WTC11 (cell line): ENCODE measurements at regions not wholly inside any gene's neighbourhood (a gene's known extent, or its start where the extent isn't known, plus 50 kb on each side); places are given as distances from the start of the nearest gene placed in this dataset.

Source experiments
- ATAC-seq: fragments of 200-7000 bp; cut with Tn5 transposase; 2 replicates; pipeline ENCODE4 v1.10.0; 2021; ENCODE audit warnings: mild to moderate bottlenecking, moderate library complexity
- CTCF ChIA-PET: fragments of 300-600 bp; sonication (Branson Sonifier 250); formaldehyde crosslinking; loops from one replicate; lab custom pipeline; 2021; ENCODE audit warnings: antibody characterized with exemption; lab: Charles Lee
- POLR2A ChIA-PET: fragments of 350-600 bp; sonication (Branson Sonifier 250); formaldehyde crosslinking; loops from one replicate; lab custom pipeline; 2021; ENCODE audit warnings: antibody characterized with exemption; lab: Charles Lee
- DNase-seq: peaks from one replicate; pipeline ENCODE4 v3.0.0; 2021; ENCODE audit warnings: low spot score
- H3K27ac Mint-ChIP-seq: 2 replicates; pipeline ENCODE4 v1.8.0; 2021; ENCODE audit warnings: mixed read lengths
- H3K27me3 Mint-ChIP-seq: 2 replicates; pipeline ENCODE4 v1.8.0; 2021; ENCODE audit warnings: low read depth, mild to moderate bottlenecking, moderate library complexity, mixed read lengths
- H3K36me3 Mint-ChIP-seq: 2 replicates; pipeline ENCODE4 v1.8.0; 2021; ENCODE audit warnings: mixed read lengths
- H3K4me1 Mint-ChIP-seq: 2 replicates; pipeline ENCODE4 v1.8.0; 2022; ENCODE audit warnings: mixed read lengths
- H3K4me3 Mint-ChIP-seq: 2 replicates; pipeline ENCODE4 v1.8.0; 2021; ENCODE audit warnings: mild to moderate bottlenecking, moderate library complexity, mixed read lengths
- H3K9me3 Mint-ChIP-seq: 2 replicates; pipeline ENCODE4 v1.8.0; 2021; ENCODE audit warnings: mixed read lengths
- AR ChIP-seq: fragments of 250-450 bp; sonication (Bioruptor Pico); IDR thresholded peaks from 2 replicates; pipeline ENCODE4 v1.9.0; 2021; ENCODE audit warnings: mild to moderate bottlenecking
- E2F5 ChIP-seq: sonication (generic); formaldehyde crosslinking; IDR thresholded peaks from 2 replicates; pipeline ENCODE4 v1.8.1; 2022; ENCODE audit warnings: mild to moderate bottlenecking, moderate library complexity, missing genetic modification reagents
- FOXK1 ChIP-seq: sonication (generic); formaldehyde crosslinking; IDR thresholded peaks from 2 replicates; pipeline ENCODE4 v1.8.0; 2022; ENCODE audit warnings: mild to moderate bottlenecking, moderate library complexity, missing genetic modification reagents
- GABPB1 ChIP-seq: sonication (generic); formaldehyde crosslinking; IDR thresholded peaks from 2 replicates; pipeline ENCODE4 v1.8.1; 2023; ENCODE audit warnings: mild to moderate bottlenecking, missing genetic modification reagents
- JAZF1 ChIP-seq: fragments of 250-450 bp; sonication (Bioruptor Pico); IDR thresholded peaks from 2 replicates; pipeline ENCODE4 v1.9.0; 2021; ENCODE audit warnings: moderate library complexity, mild to moderate bottlenecking, inconsistent platforms
- MYBL2 ChIP-seq: sonication (generic); formaldehyde crosslinking; IDR thresholded peaks from 2 replicates; pipeline ENCODE4 v1.8.1; 2023; ENCODE audit warnings: mild to moderate bottlenecking, moderate library complexity, missing genetic modification reagents
- NR3C1 ChIP-seq: sonication (generic); formaldehyde crosslinking; conservative IDR thresholded peaks from 2 replicates; pipeline ENCODE4 v1.8.1; 2023; ENCODE audit warnings: low read depth, mild to moderate bottlenecking, missing genetic modification reagents
- RELA ChIP-seq: sonication (generic); formaldehyde crosslinking; IDR thresholded peaks from 2 replicates; pipeline ENCODE4 v1.8.1; 2022; ENCODE audit warnings: missing genetic modification reagents, mild to moderate bottlenecking, borderline replicate concordance
- ZNF121 ChIP-seq: sonication (generic); formaldehyde crosslinking; IDR thresholded peaks from 2 replicates; pipeline ENCODE4 v1.8.0; 2023; ENCODE audit warnings: missing genetic modification reagents
- ZNF219 ChIP-seq: sonication (generic); formaldehyde crosslinking; IDR thresholded peaks from 2 replicates; pipeline ENCODE4 v1.8.0; 2023; ENCODE audit warnings: missing genetic modification reagents, mild to moderate bottlenecking, borderline replicate concordance
- ZNF425 ChIP-seq: fragments of 250-450 bp; sonication (Bioruptor Pico); conservative IDR thresholded peaks from 2 replicates; pipeline ENCODE4 v1.9.0; 2021; ENCODE audit warnings: mild to moderate bottlenecking
- ZSCAN18 ChIP-seq: fragments of 250-450 bp; sonication (Bioruptor Pico); IDR thresholded peaks from 2 replicates; pipeline ENCODE4 v2.1.2; 2022; ENCODE audit warnings: mild to moderate bottlenecking, moderate library complexity

- POLR2A ChIA-PET = no interaction called here
- no peak for ATAC-seq
- Mint-ChIP-seq H3K27ac (no peak overlapping the region), H3K9me3 (no peaks in the 10 kb centered on the region)
- DNase-seq = peak; percentile 5
- TF ChIP-seq ZNF425 (CRISPR knock-in tag) = no peak
- TF ChIP-seq RELA (CRISPR knock-in tag) = no peak
- no peak for TF ChIP-seq GABPB1
- TF ChIP-seq MYBL2 (CRISPR knock-in tag) = no peak
- TF ChIP-seq, all 79 proteins: peak for 0
- peaks cover 22% of the 10 kb centered on the region for H3K4me1 Mint-ChIP-seq
- H3K36me3 Mint-ChIP-seq = no peaks in the 10 kb centered on the region
- no peak overlapping the region for H3K4me3 Mint-ChIP-seq
- CTCF ChIA-PET = interaction anchor here (0.9 to 1.0 kb wide), 2 partner anchors 131 to 245 kb away, joined by 3 to 5 read pairs; no protein-coding TSS in a partner anchor
- H3K27me3 Mint-ChIP-seq = no peaks in the 10 kb centered on the region
These were observed 115.5 kb upstream of the ALDH1A3 start for GRCh38 chr15:100763835-100764750.

GRCh38 chr15:100764778-100765466 lies 114.7 kb upstream of the ALDH1A3 start:
- CTCF ChIA-PET = interaction anchor here (0.7 to 1.6 kb wide), 6 partner anchors 18 to 244 kb away, joined by 3 to 6 read pairs (median 5); no protein-coding TSS in a partner anchor
- ATAC-seq (peak; percentile 27; the same call in 1 of the 2 replicates), DNase-seq (peak; percentile 8)
- no peak for TF ChIP-seq NR3C1 (CRISPR knock-in tag)
- TF ChIP-seq ZNF121 (CRISPR knock-in tag) = no peak
- TF ChIP-seq E2F5 = no peak
- no peak for TF ChIP-seq AR (CRISPR knock-in tag)
- no peak for TF ChIP-seq ZNF219 (CRISPR knock-in tag)
- no peak for TF ChIP-seq ZSCAN18
- TF ChIP-seq JAZF1 (CRISPR knock-in tag) = no peak
- TF ChIP-seq FOXK1 (CRISPR knock-in tag) = no peak
- Mint-ChIP-seq H3K36me3 (no peaks in the 10 kb centered on the region), H3K9me3 (no peaks in the 10 kb centered on the region), H3K4me3 (no peak overlapping the region), H3K27me3 (no peaks in the 10 kb centered on the region), H3K27ac (no peak overlapping the region), H3K4me1 (peaks cover 15% of the 10 kb centered on the region)
- POLR2A ChIA-PET = no interaction called here
